ENCODE measurements at regions not wholly inside any gene's neighbourhood (a gene's known extent, or its start where the extent isn't known, plus 50 kb on each side); places are given as distances from the start of the nearest gene placed in this dataset.

GRCh38 chr1:65486613-65487012, 66.1 kb downstream of the LEPR start:
- H3K4me3 ChIP-seq = no peak overlapping the region
- H3K27ac ChIP-seq = no peak overlapping the region

- Histone ChIP-seq H3K4me3 (no peak overlapping the region), H3K27ac (no peak overlapping the region)
Measured at GRCh38 chr1:65489481-65489880, 69.0 kb downstream of the LEPR start.

GRCh38 chr1:65490231-65491009, 70.0 kb downstream of the LEPR start:
- Histone ChIP-seq H3K27ac (no peak overlapping the region), H3K4me3 (no peak overlapping the region)

GRCh38 chr1:65491472-65491871, 71.0 kb downstream of the LEPR start:
- Histone ChIP-seq H3K27ac (no peak overlapping the region), H3K4me3 (no peak overlapping the region)

GRCh38 chr1:65493802-65494201, 73.3 kb downstream of the LEPR start:
- Histone ChIP-seq H3K4me3 (no peak overlapping the region), H3K27ac (no peak overlapping the region)

GRCh38 chr1:65494671-65495070, 74.2 kb downstream of the LEPR start:
- Histone ChIP-seq H3K4me3 (no peak overlapping the region), H3K27ac (no peak overlapping the region)

- H3K27ac ChIP-seq = no peak overlapping the region
- H3K4me3 ChIP-seq = no peak overlapping the region
Measured at GRCh38 chr1:65495137-65495536, 74.7 kb downstream of the LEPR start.

GRCh38 chr1:65497256-65497830, 76.9 kb downstream of the LEPR start:
- Histone ChIP-seq H3K4me3 (no peak overlapping the region), H3K27ac (no peak overlapping the region)

GRCh38 chr1:65503427-65503826, 83.0 kb downstream of the LEPR start:
- Histone ChIP-seq H3K27ac (no peak overlapping the region), H3K4me3 (no peak overlapping the region)

- no peak overlapping the region for H3K4me3 ChIP-seq
- H3K27ac ChIP-seq = no peak overlapping the region
Measured at GRCh38 chr1:65504263-65504662, 83.8 kb downstream of the LEPR start.

- H3K27ac ChIP-seq = peak overlapping the region in 2 of 21 experiments; percentile 4 to 7
- no peak overlapping the region for H3K4me3 ChIP-seq
Measured at GRCh38 chr1:65505547-65506300, 85.3 kb downstream of the LEPR start.

GRCh38 chr1:65508051-65508450, 87.6 kb downstream of the LEPR start:
- H3K4me3 ChIP-seq = no peak overlapping the region
- no peak overlapping the region for H3K27ac ChIP-seq

GRCh38 chr1:65509912-65510680, 89.6 kb downstream of the LEPR start:
- Histone ChIP-seq H3K4me3 (no peak overlapping the region), H3K27ac (no peak overlapping the region)

GRCh38 chr1:65510961-65511360, 90.5 kb downstream of the LEPR start:
- no peak overlapping the region for H3K4me3 ChIP-seq
- no peak overlapping the region for H3K27ac ChIP-seq

GRCh38 chr1:65512383-65512782, 91.9 kb downstream of the LEPR start:
- Histone ChIP-seq H3K4me3 (no peak overlapping the region), H3K27ac (no peak overlapping the region)

- Histone ChIP-seq H3K4me3 (no peak overlapping the region), H3K27ac (no peak overlapping the region)
Measured at GRCh38 chr1:65512967-65513780, 92.7 kb downstream of the LEPR start.

- Histone ChIP-seq H3K4me3 (no peak overlapping the region), H3K27ac (no peak overlapping the region)
Measured at GRCh38 chr1:65514041-65514440, 93.6 kb downstream of the LEPR start.

- peak overlapping the region in 1 of 21 experiments; percentile 74 for H3K27ac ChIP-seq
Measured at GRCh38 chr1:65524931-65525265, 104.4 kb downstream of the LEPR start.

GRCh38 chr1:65525266-65526048, 105.0 kb downstream of the LEPR start:
- Histone ChIP-seq H3K4me3 (peak overlapping the region; percentile 13 to 46 (median 27)), H3K27ac (peak overlapping the region in 8 of 21 experiments; percentile 2 to 82 (median 50))

More at GRCh38 chr1:65524931-65525265, 104.4 kb downstream of the LEPR start:
- peak overlapping the region; percentile 13 to 46 (median 27) for H3K4me3 ChIP-seq
